GM19240 (cell line): ENCODE measurements at regions not wholly inside any gene's neighbourhood (a gene's known extent, or its start where the extent isn't known, plus 50 kb on each side); places are given as distances from the start of the nearest gene placed in this dataset.

ENCODE experiments used
- DNase-seq: peaks from one replicate; pipeline ENCODE4 v3.0.0; 2011; ENCODE audit warnings: low spot score; ENCODE audit not compliant: insufficient read length

- no peak for DNase-seq
These were observed 270.7 kb upstream of the TLE4 start for GRCh38 chr9:79301085-79301484.

GRCh38 chr9:79301551-79302391 is 270.0 kb upstream of the TLE4 start:
- no peak for DNase-seq

GRCh38 chr9:79302569-79302968 is 269.2 kb upstream of the TLE4 start:
- no peak for DNase-seq

- no peak for DNase-seq
These were observed 263.8 kb upstream of the TLE4 start for GRCh38 chr9:79308012-79308411.

- no peak for DNase-seq
These were observed 258.9 kb upstream of the TLE4 start for GRCh38 chr9:79312686-79313421.

- DNase-seq = no peak
These were observed 246.3 kb upstream of the TLE4 start for GRCh38 chr9:79325501-79325900.

GRCh38 chr9:79329861-79330260 is 241.9 kb upstream of the TLE4 start:
- no peak for DNase-seq

GRCh38 chr9:79334001-79334400 is 237.8 kb upstream of the TLE4 start:
- no peak for DNase-seq

- DNase-seq = no peak
These were observed 237.1 kb upstream of the TLE4 start for GRCh38 chr9:79334711-79335110.

- no peak for DNase-seq
These were observed 235.8 kb upstream of the TLE4 start for GRCh38 chr9:79335987-79336386.

GRCh38 chr9:79341561-79341960 is 230.2 kb upstream of the TLE4 start:
- no peak for DNase-seq

GRCh38 chr9:79346350-79347020 is 225.3 kb upstream of the TLE4 start:
- DNase-seq = no peak

GRCh38 chr9:79352322-79352721 is 219.4 kb upstream of the TLE4 start:
- DNase-seq = no peak

GRCh38 chr9:79353856-79354520 is 217.8 kb upstream of the TLE4 start:
- no peak for DNase-seq

GRCh38 chr9:79357194-79357593 is 214.6 kb upstream of the TLE4 start:
- DNase-seq = no peak

GRCh38 chr9:79357616-79358015 is 214.1 kb upstream of the TLE4 start:
- no peak for DNase-seq

- DNase-seq = no peak
These were observed 211.1 kb upstream of the TLE4 start for GRCh38 chr9:79360387-79361347.

GRCh38 chr9:79362100-79363081 is 209.4 kb upstream of the TLE4 start:
- no peak for DNase-seq

GRCh38 chr9:79369676-79370075 is 202.1 kb upstream of the TLE4 start:
- DNase-seq = no peak
